NCI-H345 treated with DMSO at 0.1 percent for 48 hours (cell line): ENCODE measurements at regions not wholly inside any gene's neighbourhood (a gene's known extent, or its start where the extent isn't known, plus 50 kb on each side); places are given as distances from the start of the nearest gene placed in this dataset.

Source experiments
- DNase-seq: peaks from one replicate; lab custom pipeline; 2025; ENCODE audit not compliant: unreplicated experiment; lab: John Stamatoyannopoulos, UW

GRCh38 chr13:31441800-31442510 lies 242.2 kb downstream of the B3GLCT start:
- no peak for DNase-seq

GRCh38 chr13:31442571-31442970 lies 242.8 kb downstream of the B3GLCT start:
- DNase-seq, result no peak

- no peak for DNase-seq
These were observed 244.6 kb downstream of the B3GLCT start for GRCh38 chr13:31444266-31444856.

DNA sequence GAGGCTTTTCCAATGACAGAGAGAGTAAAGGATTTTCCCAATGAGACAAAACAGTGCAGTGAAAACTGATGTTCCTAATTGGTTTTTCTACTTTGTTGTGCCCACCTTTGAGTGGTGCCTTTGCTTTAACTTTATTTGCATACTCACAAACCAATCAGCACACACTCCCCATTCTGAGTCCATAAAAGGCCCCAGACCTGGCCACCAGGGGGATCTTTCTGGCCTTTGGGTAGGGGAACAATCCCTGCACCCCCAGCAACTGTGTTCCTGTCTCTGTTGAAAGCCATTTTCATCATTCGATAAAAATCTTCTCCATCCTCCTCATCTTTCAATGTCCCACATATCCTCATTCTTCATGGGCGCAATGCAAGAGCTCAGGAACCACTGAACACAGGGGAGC lies 252.8 kb downstream of the B3GLCT start:
- no peak for DNase-seq

GRCh38 chr13:31455581-31455980 lies 255.8 kb downstream of the B3GLCT start:
- no peak for DNase-seq

- DNase-seq, result no peak
These were observed 256.3 kb downstream of the B3GLCT start for GRCh38 chr13:31456056-31456455.

DNA sequence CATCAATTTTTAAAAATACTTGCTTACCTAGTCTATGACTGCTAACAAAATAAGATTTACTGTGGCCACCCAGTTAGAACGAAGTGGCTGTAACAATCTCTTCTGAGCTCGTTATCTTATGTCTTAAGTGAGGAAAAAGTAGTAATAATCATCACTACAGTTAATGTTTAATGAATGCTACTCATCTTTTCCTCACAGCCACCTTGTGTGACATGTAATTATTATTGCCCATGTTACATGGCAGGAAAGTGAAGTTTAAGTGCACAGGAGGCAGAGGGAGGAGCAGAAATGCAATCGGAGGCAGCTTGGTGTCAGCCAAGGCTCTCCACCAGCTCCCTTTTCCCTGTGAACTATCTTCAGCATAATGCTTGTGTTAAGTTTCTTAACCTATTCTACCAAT lies 260.3 kb downstream of the B3GLCT start:
- DNase-seq, result no peak

- DNase-seq, result no peak
These were observed 262.1 kb downstream of the B3GLCT start for GRCh38 chr13:31461923-31462322.

DNA sequence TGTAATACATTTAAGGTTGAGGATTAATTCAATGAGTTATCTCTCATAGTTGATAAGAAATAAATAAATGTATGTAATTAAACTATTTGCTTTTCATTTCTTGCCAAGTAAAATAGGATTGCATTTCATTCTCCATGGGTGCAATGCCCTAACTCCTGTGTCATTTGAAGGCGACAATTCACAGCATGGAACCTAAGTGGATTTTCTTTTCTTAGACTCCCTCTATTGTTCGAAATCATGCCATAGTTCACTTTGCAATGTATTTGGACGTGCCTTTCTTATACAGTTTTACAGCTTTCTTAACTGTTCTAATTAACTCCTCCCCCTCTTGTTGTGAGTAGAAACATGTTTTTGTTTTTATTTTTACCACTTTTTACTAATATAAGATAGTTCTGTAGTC lies 263.0 kb downstream of the B3GLCT start:
- DNase-seq, result no peak

DNA sequence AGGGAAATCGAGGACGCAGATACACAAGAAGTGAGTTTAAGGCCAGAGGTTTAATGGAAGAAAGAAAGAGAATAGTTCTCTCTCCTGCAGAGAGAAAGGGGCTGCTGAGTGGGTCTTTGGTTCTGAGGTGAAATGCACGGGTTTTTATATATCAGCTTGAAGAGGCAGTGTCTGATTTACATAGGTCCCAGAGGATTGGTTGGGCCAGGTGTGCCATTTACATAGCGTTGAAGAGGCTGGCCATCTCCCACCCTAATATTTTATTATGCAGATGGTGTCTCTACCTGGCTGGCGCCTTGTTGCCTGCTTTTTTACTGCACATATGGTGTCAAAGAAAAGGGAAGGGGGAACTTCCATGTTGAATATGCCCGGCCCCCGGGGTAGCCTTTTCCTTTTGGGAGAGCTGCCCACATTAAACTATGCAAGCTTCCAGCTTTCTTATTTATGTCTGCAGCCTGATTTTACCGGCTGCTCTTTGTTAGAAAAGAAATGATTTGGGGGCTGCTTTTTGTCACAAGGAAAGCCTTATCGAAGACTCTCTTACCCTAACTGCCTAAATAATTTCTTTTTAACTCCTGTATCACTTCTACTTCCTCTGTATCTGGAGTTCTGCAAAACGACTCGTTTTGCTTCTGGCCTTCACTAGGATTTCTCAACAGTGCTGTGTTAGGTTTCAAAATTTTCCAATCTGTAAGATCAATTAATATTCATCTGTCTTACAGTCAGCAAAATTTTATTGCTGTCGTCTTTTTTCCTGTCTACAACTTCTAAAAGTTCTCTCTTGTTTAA lies 268.5 kb downstream of the B3GLCT start:
- no peak for DNase-seq

- no peak for DNase-seq
These were observed 269.6 kb downstream of the B3GLCT start for GRCh38 chr13:31469377-31469776.

DNA sequence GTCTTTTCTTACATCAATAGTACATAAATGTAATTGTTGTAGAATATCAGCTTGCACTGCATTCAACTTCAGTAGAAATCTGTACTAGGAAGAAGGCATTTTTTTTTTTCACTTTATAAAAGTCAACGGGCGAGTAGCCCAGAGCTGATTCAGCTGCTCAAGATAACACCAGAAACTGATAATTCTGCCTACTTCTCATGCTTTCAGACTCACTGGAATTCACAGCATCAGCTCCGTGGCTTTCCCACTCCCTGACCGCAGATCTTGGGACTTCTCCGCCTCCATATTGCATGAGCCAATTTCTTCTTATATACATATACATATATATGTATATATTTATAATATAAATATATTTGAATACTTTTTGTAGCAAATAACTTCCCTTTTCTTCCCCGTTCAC lies 263.1 kb upstream of the RXFP2 start:
- no peak for DNase-seq

DNA sequence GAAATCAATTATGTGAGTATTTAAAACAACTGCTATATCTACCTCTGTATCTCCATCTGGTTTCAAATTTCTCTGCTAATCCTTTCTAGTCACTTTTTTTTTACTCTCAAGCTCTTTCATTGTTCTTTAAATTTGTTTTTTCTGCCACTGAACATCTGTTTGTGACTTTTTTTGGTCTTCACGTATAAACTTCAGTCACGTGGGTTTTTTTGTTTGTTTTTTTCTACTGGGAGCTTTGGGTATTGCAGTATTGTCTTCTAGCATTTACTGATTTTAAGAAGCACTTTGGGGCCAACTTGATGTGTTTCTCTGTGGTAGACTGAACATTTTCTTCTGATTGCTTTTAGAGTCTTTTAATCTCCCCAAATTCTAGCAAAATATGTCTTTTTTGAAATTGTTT lies 262.6 kb upstream of the RXFP2 start:
- DNase-seq, result no peak

DNA sequence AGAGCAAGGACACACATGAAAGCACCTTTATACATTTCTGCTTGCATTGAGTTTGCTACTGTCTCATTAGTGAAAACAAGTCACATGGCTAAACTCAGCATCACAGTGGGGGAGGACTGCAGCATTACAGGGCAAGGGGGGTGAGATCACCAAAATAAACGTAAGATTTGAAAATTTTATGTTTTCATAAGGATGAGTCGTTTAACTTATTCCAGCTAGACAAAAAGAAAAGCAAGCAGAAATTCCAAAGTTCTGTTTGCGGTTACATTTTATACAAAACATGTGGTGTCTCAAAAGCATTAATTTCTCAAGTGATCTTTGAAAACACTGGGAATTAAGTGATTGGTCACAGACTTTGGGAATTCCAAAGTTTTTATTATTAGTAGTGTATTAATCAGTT lies 261.4 kb upstream of the RXFP2 start:
- no peak for DNase-seq

DNA sequence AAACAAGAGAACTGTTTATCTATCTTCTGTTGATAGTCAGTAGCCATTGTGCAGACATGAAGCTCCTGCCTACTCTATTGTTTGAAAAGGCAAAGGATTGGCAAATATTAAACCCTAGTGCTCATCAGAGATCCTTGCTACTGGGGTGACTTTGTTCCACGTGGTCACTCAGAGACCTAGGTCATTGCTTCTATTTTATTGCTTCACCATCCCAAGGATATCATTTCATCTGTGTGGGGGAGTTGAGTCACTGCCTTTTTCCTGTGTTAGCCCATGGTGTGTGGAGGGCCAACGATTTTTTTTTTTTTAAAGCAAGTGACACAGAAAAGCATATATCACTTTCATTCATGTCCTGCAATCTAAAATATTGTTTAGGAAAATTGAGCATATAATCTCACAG lies 254.1 kb upstream of the RXFP2 start:
- no peak for DNase-seq

GRCh38 chr13:31485651-31486051 lies 253.7 kb upstream of the RXFP2 start:
- no peak for DNase-seq

DNA sequence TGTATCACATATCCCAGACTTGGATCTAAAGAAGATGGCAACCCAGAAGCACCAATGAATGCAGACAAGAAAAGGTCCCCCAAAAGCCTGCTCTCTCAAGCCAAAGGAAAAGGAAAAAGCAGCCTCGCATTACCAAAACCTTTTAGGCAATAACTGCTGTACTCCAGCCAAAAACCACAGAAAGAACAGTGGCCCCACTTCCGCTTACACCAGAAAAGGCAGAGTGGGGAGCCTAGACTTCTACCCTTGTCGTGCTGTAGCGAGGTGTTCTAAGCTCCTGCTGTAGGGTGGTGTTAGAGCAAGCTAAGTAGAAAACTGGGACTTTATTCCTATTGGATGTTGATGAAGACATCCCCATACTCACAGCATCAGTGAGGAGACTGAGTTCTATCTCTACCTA lies 244.0 kb upstream of the RXFP2 start:
- no peak for DNase-seq

- DNase-seq, result no peak
These were observed 240.1 kb upstream of the RXFP2 start for GRCh38 chr13:31499274-31499673.

DNA sequence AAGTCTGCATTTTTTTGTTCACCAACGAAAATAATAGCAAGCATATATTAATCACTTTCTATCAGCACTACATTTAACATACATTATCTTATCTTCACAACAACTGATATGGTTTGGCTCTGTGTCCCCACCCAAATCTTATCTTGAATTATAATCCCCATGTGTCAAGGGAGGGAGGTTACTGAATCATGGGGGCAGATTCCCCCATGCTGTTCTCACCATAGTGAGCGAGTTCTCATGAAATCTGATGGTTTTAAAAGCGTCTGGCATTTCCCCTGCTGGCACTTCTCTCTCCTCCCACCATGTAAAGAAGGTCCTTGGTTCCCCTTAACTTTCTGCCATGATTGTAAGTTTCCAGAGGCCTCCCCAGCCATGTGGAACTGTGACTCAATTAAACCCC lies 235.7 kb upstream of the RXFP2 start:
- no peak for DNase-seq

DNA sequence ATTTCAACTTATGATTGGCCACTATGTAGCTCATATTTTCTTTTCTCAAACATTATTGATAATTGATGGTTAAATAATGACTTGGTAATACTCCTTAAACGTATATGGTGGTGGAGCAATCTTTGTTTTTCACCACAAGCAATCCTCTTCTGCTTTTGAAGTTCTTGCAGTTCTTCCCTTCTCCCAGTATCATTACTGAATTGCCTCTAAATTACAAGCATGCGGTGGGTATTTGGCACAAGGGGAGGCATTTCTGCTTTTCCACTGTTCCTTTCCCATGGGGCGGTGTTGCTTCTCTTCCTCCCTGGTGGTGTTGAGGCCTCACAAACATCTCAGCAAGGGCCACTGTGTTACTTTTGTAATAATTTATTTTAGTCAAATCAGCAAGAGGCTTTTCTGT lies 234.4 kb upstream of the RXFP2 start:
- DNase-seq, result no peak

DNA sequence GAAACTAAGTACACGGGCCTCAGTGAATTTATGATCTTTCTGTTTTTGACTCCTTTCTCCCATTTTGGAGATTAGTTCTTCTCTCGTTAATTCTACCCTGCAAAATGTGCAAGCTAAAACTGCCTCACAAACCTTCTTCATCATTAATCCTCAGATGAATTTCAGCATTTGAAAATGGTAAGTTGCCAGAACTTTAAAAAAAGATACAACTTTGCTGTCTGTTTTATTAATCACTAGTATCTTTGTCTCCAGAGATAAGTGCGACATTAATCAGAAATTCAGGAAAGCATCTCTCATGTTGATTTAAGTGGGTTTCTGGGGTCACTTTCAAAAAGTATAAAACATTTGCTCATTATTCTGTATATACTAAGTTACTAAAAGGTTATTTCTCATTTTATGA lies 227.0 kb upstream of the RXFP2 start:
- no peak for DNase-seq

DNA sequence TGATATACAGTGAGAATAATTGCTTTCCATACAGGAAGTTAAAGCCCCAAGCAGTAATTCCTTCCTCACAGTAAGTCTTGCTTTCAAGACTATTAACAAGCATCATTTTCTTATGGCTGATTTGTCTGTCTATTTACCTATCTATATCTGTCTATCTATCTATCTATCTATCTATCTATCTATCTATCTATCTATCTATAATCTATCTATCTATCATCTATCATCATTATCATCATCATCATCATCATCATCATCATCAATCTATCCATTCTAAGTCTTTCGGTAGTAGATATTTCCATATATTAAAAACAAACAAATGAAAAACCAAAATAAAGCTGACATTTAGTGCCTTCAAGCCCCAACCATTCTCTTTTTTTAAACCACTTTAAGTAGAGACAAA lies 224.4 kb upstream of the RXFP2 start:
- no peak for DNase-seq
